Hepatocyte (in vitro differentiated cells): ENCODE measurements at regions not wholly inside any gene's neighbourhood (a gene's known extent, or its start where the extent isn't known, plus 50 kb on each side); places are given as distances from the start of the nearest gene placed in this dataset.

ENCODE experiments used
- EZH2 ChIP-seq: fragments of 200-600 bp; sonication (generic); IDR thresholded peaks from 2 replicates; pipeline ENCODE4 v1.6.1; 2016; ENCODE audit warnings: antibody characterized with exemption, mild to moderate bottlenecking, borderline replicate concordance
- TF ChIP-seq, protein P1 (sequence below): fragments of 200-600 bp; sonication (generic); IDR thresholded peaks from 2 replicates; pipeline ENCODE4 v1.5.1; 2016; ENCODE audit warnings: antibody characterized with exemption, mild to moderate bottlenecking; ENCODE audit not compliant: poor library complexity

DNA sequence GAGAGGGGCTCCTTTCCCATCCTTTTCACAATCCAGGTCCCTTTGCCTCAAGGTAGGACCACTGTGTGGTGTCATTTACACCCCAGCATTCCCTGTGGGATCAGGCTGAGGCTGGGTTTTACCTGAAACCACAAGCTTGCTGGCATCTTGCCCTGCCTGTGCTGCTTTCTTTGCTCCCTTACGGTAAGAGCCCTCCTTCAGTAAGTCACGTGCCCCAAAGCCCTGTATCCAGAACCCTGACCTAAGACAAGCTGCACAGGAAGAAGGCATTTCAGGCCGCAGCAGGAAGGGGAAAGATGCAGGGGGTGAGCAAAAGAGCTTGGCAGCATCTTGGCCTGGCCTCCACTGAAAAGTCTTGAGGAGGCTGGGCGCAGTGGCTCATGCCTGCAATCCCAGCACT, 58.4 kb downstream of the KLHDC7A start:
- no peak for TF ChIP-seq EZH2
- TF ChIP-seq, protein P1, sequence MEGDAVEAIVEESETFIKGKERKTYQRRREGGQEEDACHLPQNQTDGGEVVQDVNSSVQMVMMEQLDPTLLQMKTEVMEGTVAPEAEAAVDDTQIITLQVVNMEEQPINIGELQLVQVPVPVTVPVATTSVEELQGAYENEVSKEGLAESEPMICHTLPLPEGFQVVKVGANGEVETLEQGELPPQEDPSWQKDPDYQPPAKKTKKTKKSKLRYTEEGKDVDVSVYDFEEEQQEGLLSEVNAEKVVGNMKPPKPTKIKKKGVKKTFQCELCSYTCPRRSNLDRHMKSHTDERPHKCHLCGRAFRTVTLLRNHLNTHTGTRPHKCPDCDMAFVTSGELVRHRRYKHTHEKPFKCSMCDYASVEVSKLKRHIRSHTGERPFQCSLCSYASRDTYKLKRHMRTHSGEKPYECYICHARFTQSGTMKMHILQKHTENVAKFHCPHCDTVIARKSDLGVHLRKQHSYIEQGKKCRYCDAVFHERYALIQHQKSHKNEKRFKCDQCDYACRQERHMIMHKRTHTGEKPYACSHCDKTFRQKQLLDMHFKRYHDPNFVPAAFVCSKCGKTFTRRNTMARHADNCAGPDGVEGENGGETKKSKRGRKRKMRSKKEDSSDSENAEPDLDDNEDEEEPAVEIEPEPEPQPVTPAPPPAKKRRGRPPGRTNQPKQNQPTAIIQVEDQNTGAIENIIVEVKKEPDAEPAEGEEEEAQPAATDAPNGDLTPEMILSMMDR, result no peak
